Stimulated activated CD8-positive, alpha-beta memory T cell treated with anti-CD3 and anti-CD28 coated beads, Interleukin-12 subunit alpha, Interleukin-12 subunit beta, amount 100 ng/mL, for 1 hour (primary cell): ENCODE measurements at regions not wholly inside any gene's neighbourhood (a gene's known extent, or its start where the extent isn't known, plus 50 kb on each side); places are given as distances from the start of the nearest gene placed in this dataset.

ENCODE experiments used
- DNase-seq: peaks from one replicate; pipeline ENCODE4 v3.0.0-alpha.2; 2020; ENCODE audit warnings: low read depth

DNA sequence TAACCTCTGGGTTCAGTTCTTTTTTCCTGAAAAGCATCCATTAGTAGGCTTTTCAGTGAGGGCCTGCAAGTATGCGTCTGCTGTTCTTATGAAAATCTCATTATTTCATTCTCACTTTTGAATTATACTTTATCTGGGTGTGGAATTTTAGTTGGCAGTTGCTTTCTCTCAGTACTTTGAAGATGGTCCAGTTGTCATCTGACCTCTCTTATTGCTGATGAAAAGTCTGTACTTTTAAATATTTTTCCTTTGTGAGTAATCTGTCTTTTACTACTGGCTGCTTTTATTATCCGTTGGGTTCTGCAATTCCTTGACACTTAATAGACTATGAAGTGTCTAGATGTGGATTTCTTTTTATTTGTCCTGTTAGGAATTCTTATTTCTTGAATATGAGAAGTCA is 307.8 kb downstream of the CYP26B1 start:
- DNase-seq, result no peak

DNA sequence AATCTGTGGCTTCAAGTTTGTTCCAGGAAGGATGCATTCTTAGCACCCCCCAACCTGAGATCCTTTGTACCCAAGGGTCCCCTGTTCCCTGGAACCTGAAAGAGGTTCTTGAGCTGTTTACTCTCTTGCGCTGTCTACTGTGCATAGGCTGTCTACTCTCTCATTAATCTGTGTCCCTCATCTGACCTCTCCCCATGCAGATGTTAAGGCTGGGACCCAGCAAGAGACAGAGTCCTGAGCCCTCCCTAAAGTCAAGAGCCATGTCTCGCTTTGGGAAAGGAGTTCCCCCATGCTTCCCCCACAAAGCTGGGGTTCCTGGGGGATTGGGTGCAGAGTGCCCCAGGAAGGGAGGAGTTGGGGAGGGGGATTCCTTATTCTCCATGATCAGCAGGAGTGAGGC is 312.9 kb downstream of the CYP26B1 start:
- no peak for DNase-seq

DNA sequence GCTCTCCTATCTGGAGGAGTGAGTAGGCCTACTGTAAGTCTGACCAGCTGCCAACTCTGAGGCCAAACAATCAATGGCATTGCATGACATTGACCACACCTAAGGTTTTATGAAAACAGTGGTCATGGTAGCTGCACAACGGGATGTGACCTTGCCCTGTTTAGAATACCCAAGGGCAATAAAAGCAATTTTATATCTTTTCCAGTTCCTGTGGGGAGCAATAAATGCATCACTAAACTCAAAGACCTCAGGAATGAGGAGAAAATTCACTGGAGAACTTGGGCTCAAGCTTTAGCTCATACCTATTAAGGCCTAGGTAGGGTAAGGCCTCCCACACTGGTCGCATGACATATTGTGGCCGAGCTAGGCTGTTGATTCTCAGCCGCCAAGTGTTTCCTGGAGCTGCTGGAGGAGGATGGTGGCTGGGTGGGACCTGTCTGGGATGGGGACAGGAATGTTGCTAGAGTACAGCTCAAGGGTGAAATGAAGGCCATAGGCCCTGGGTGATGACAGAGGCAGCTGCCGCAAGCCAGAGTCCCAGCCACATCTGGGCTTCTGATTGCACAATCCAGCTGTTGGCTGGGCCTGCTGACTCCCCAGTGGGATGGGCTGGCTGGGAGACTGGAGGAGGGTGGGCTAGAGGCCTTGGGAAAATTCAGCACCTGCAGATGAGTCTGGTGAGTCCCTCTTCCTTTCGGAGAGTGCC is 313.7 kb downstream of the CYP26B1 start:
- no peak for DNase-seq

DNA sequence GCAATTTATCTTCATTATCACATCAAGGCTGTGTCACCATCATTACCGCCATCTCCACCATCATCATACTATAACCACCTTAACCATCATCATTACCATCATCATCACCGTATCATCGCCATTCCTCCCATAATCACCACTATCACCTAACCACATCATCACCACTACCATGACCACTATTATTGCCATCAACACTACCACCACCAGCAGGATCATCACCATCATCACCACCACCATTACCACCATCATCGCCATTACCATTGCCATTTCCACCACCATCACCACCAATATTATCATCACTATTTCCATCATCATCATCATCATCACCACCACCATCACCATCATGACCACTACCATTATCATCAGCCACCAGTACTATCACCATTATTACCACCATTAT is 314.4 kb downstream of the CYP26B1 start:
- no peak for DNase-seq

DNA sequence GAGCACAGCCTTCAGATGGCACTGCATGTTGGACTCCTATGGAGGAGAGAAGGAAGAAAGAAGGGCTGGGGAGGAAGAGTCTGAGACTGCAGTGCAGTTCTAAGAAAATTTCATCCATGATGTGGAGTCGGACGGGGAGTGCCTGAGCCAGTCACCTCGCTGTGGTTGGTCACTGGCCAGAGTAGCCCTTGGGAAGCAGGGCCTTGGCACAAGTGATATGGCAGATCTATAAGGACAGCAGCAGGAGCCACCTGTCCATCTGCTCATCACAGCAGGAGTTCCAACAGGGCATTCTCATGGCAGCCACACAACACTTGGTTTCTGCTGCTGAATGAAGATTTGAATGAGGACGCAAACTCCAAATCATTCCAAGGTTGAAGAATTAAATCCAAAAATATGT is 314.8 kb downstream of the CYP26B1 start:
- DNase-seq, result no peak

DNA sequence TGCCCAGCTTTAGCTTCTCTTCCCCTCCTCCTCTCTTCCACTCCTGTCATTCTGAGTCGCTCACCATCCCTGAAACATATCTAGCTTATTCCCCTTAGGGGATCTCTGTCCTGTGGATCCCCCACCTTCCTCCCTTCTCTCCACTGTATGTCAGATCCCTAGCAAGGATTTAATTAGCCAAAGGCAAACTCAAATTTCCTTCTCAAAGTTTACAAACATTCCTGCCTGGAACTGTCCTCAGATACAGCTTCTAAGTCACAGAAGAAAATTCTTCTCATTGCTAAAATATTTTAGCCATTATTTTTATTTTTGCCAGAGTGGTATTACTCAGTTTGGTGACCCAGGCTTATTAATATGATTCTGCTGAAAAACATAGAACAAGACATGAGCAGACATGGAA is 315.3 kb downstream of the CYP26B1 start:
- no peak for DNase-seq

DNA sequence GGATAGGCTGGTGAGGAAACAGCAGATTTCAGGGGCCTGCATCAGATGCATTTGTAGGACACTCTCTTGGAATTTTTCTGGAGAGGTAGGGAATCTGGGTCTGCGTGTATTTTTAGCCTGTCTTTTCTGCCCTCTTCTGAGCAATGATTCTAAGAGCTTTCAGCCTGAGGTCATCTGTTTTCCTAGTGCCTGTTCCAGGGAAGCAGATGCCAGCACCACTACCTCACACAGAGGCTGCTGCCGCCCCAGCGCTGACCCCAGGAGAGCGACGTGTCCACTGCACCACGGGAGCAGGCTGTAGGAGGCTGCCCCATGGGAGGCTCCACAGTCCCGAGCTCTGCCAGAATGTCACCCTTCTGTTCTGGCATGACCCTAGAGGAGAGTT is 316.5 kb downstream of the CYP26B1 start:
- no peak for DNase-seq

DNA sequence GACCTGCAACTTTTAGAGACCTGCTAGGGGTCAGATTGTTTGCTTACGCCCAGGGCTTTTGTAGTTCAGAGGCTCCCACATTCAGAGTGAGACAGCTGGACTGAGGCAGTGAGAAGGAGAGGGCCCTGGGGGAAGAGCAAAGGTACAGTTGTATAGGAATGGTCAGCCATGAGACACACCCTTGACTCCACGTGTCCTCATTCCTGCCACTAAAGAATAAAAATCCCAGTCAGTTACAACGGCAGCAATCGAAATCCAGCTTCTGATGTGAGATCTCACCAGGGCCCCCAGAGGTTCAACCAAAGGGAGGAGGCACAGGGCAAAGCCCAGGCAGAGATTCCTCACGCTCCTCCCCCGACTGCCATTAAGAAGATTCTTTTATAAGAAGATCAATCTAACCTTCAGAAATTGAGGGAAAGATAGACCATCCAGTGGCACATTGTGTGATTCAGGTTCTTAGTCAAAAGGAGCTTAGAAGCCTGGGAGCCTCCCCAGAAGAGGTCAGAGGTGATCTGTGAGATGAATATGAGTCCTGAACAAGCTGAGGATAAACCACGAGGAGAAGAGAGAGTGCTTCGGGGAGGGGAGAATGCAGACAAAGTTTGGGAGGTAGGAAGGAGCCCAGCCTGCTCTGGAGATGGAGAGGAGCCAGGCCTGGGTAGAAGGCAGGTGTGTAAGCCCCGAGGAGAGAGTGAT is 317.0 kb downstream of the CYP26B1 start:
- no peak for DNase-seq

DNA sequence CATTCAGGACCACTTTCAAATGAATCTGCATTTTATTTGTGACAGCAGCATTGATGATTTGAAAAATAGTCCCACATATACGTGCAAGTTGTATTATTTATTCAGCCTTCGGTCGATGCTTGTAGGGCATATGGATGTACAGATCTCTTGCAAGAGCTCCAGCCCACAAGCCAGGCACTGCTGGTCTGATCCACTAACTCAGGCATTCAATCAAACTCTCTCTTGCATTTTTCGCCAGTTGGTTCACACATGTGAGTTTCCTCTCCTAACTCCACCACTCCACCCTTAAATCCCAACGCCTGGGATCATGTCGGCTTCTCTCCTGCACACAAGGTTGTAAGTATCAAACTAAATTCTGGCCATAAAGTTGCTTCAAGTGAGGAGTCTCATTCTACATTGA is 318.7 kb downstream of the CYP26B1 start:
- DNase-seq, result no peak

DNA sequence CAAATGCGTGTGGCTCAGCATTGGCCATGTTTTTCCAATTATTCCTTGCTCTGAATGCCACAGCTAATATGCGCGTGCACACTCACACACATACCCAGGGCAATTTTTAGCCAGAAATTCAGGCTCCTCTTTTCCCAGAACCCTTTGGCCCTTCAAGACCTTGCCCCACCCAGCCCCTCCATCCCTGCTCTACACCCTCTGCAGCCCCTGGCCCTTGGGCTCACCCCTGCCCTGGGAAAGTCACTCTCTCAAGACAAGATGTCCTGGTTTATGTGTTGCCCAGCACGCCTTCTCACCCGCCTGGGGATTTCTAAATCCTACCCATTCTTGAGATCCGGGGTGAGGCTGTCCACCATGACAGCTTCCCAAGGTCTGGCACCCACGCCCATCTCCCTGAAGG is 319.7 kb downstream of the CYP26B1 start:
- no peak for DNase-seq

DNA sequence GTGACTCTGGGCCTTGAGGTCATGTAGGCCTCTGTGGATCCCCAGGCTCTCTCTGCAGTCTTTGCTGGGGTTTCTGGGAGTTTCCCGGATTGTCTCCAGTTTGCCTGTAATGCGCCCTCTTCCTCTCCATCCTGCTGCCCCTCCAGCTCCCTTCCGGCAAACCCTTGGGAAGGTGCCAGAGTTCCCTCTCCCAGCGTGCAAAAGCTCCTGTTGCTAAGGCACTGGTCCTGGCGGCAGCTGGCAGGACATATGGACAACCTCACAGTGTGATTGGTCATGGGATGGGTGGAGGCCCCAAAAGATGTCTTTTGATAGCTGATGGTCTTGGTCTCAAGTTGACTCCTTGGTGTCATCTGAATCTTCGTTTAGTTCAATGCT is 320.1 kb downstream of the CYP26B1 start:
- DNase-seq, result no peak

DNA sequence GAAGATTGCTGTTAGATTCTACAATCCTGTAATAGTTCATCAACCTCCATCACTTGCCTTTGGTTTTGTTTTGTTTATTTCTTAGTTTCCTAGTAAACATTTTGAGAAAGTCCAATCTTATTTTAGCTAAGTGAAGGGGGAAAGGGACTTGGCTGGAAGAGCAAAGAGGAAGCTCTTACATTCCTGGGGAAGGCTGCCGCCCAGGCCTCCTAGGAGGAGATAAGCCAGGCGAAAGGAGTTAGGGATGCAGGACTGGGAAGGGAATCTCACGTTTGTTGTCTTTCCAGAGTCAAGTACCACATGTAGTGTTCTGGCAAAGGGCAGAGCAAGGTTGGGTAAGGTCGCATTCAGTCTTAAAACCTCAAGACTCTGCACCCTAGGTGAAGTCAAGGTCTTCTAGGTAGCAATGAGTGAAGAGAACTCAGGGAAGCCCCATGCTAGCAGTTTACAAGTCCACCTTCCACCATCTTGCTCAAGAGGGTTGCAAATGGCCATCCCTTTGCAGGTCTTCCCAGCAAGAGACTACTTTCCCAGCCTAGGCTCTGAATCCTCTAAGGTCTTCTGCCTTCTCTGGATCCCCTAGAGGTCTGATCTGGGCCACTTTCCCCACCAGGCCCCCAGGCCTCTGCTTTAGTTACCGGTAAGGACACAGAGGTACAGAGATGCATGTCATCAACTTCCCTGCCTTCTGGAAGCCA is 320.7 kb downstream of the CYP26B1 start:
- no peak for DNase-seq

DNA sequence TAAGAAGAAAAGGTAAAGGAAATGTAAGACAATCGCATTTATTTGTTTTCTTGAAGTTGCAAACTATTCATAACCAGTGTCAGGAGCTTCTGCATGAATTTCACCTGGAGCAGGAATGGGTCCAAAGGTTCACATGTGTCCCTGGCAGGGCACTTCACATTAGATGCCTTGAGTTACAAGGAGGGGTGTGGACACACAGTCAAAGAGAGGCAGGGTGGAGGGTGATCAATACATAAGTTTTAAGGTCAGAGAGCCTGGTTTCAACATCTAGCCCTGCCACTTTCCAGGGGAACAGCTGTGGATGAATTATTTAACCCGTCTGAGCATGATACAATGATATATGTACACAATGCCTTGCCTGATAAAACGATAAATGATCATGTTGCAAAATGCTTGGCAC is 321.4 kb downstream of the CYP26B1 start:
- DNase-seq, result no peak

DNA sequence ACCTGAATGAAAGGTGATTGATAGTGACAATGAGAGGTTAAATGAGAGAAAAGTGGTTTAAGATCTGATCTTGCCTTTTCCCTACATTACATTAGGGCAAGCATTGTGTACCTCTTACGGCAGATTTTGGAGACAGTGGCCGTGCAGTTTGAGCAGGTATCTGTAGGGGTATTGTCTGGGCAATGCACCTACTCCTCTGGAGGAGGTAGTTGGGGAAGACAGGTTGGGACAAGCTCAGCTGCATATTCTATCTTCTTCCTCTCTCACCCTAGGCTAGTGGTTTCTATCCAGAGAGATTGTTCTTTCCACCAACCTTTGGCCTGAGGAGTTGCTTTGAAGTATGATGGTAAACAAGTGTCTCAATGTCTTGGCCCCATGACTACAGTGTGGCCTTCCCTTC is 323.2 kb downstream of the CYP26B1 start:
- DNase-seq, result no peak

DNA sequence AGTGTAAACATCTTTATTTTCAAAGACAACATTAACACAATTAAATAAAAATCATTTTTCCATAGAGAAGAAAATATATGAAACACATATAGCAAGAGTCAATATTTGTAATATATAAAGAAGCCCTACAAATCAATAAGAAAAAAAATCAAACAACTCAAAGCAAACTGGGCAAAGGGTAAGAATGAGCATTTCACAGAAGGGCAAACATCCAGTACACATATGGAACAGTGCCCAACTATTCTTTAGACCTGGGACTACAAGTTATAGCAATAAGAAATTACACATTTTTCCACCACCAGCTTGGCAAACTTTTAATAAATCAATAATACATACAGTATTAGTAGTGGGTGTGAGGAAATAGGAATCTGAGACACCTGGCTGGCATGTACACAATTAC is 324.1 kb downstream of the CYP26B1 start:
- DNase-seq, result no peak

DNA sequence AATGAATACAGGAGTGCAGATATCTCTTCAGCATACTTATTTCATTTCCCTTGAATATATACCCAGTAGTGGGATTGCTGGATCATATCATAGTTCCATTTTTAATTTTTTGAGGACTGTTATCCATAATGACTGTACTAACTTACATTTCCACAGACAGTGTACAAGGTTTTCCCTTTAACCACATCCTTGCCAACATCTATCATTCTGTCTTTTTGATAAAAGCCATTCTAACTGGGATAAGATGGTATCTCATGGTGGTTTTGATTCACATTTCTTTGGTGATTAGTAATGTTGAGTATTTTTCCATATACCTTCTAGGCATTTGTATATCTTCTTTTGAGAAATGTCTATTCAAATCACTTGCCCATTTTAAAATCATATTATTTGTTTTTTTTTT is 325.2 kb downstream of the CYP26B1 start:
- DNase-seq, result no peak

DNA sequence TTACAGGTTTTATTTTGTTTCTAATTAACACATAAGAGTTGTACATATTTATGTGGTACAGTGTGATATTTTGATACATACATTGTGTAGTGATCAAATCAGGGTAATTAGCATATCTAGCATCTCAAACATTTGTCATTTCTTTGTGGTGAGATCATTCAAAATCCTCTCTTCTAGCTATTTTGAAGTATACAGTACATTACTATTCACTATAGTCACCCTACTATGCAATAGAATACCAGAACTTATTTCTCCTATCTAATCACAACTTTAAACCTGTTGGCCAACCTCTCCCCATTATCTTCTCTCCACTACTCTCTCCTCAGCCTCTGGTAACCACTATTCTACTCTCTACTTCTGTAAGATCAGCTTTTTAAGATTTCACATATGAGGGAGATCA is 325.8 kb downstream of the CYP26B1 start:
- no peak for DNase-seq

DNA sequence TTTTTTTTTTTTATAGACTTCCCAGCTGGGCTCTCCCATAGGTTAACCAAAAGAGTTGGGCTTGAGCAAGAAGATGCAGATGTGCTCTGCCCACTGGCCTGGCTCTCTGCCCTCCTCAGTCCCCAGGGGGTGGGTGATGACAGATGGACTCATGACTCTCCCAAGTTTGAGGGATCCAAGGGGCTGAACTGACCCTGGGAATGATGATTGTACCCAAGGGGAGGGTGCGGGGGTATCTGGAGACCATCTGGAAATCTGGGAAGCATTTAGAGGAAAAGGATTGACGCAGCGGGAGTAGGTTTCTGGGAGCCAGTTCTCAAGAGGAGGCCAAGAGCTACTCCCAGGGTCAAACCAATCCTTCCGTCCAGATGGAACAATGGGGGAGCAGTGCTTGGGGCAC is 330.8 kb downstream of the CYP26B1 start:
- no peak for DNase-seq

DNA sequence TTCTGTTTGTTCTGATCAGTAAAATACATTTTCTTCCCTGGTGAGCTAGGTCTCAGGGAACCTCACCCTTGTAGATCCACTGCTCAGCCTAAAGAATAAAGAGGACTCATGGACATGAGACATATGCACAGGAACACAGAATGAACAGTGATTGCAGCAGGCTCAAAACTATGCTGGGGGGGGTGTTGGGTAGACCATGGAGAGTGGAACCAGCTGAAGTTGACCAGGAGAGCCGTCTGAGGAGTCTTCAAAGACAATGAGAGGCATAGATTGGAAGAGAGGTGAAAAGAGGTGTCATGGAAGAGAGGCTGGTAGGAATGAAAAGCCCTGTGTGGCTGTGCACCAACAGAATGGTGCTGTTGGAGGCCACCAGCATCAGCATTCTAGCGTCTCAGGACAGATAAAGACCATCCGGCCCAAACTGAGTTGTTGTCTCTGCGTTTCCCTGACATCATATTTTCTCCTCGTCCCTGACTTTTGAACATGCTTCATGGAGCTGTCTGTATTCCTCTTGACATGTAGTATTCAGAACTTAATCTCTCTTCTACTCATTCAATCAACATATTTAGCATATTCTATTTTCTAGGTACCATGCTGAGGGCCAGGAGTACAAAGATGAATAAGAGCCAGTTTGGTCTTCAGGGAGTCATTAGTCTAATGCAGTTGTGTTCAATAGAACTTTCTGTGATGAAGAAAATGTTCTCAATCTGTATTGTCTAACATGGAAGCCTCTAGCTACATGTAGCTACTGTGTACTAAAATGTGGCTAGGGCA is 331.8 kb downstream of the CYP26B1 start:
- DNase-seq, result no peak

DNA sequence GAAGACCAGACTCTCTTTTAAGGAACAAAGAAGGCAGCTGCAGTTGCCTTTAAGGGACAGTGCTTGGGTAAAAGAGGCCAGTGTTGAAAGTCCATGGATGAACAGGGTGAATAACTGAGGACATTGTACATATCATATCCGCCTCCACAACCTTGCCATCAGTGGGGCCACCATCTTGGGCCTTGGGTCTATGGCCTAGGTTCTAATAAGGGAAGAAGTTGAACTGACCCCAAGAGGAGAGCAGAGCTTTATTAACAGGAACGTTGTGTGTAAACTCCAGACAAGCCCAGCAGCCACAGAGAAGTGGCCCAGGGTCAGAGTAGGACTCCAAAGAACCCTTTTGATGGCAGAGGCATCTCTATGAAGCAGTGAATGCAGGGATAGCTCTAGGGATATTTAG is 332.8 kb downstream of the CYP26B1 start:
- no peak for DNase-seq

DNA sequence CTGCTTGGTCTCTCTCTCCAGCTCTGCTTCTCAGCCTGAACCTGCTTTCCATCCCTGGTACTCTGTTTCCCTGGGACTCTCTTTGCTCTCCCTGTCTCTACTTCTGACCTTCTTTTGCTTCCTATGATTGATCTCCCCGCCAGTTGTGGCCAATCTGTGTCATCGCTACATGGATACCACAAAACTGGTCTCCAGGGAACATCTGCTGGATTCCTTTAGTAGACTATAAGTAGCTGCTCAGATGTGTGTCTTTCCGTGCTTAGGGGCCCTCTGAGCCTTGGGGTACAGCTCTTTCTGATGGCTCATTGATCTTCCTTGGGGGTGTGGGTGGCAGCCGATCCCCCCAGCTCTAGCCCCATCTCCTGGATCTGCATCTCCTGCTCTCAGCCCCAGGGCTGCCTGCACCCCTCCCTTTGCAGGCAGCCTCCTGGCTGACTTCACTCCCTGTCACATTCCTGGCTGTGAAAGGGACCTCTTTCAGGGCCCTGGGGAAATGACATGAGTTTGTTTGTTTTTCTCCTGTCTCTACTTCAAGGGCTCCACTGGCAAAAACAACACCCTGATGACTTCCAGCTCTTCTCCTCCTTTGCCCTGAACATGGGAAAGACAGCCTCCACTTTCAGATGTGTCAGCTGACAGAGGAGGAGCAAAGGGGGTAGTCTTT is 333.7 kb downstream of the CYP26B1 start:
- DNase-seq, result no peak

DNA sequence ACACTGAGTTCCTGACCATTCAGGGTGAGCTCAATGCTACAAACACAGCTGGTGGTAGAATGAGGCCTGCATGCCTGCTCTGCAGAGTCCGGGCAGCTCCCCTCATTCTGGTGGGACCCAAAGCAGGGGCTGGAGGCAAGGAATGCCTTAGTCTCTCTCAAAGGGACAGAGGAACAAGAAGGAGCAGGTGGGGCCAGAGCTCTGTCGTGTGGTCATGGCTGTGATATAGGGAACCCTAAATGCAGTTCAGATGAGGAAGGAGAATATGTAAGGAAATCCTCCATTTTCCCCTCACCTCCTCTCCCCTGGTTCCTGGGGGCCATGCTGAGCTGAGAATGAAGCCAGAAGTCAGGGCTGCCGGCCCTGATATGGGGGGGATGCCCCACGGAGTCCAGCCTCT is 334.3 kb downstream of the CYP26B1 start:
- no peak for DNase-seq
